ENCODE measurements at regions not wholly inside any gene's neighbourhood (a gene's known extent, or its start where the extent isn't known, plus 50 kb on each side); places are given as distances from the start of the nearest gene placed in this dataset.

DNA sequence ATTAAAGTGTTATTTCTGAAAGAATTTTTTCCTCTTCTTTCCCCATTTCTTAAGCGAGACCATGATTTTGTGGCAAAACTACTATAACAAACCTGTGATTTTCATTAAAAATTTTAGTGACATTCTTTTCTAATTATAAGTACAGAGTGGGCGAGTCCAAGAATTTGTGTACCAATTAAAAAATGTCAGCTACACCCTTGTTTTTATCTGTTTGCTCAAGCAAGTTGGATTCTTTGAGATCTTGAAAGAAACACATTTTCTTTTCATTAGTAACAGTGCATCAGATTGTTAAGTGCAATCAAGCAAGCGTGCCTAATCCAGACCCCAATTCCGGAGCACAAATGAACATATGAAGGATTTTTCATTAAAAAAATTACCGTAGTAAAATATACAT lies 338.8 kb upstream of the DDHD1 start:
- DNase-seq (ENCODE audit: low read depth) = no peak
- POLR2A ChIA-PET = interaction anchor here (0.5 to 0.9 kb wide), 2 partner anchors 462 to 826 kb away, joined by 4 read pairs; no protein-coding TSS in a partner anchor

DNA sequence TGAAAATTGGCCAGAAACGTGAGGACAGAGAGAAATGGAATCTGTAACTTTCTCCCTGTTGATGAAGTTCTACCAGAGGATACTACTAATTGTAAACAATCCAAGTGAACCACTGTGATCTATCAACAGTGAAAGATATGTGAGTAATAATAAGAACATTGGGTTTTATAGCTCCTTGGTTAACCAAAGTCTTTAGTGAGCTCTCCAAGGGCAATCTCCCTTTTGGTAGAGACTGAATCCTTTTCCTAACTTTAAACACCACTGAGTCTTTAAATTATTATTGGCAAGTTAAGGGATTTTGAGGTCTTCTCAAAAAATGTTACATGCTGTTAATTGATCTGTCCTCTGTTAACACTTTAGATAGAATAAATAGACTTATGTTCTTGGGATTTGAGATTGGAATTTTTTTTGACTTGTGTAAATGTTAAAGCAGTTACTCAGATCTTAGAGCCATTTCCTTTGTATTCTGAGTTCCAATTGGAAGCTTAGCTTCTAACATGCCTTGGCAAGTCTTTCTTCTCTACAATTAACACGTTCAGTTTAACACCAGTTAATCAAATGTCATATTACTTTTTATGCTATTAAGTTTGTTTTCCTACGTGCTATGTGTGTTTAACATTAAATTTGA lies 338.2 kb upstream of the DDHD1 start:
- TF ChIP-seq, protein P1, sequence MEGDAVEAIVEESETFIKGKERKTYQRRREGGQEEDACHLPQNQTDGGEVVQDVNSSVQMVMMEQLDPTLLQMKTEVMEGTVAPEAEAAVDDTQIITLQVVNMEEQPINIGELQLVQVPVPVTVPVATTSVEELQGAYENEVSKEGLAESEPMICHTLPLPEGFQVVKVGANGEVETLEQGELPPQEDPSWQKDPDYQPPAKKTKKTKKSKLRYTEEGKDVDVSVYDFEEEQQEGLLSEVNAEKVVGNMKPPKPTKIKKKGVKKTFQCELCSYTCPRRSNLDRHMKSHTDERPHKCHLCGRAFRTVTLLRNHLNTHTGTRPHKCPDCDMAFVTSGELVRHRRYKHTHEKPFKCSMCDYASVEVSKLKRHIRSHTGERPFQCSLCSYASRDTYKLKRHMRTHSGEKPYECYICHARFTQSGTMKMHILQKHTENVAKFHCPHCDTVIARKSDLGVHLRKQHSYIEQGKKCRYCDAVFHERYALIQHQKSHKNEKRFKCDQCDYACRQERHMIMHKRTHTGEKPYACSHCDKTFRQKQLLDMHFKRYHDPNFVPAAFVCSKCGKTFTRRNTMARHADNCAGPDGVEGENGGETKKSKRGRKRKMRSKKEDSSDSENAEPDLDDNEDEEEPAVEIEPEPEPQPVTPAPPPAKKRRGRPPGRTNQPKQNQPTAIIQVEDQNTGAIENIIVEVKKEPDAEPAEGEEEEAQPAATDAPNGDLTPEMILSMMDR (IDR thresholded peaks at IDR 0.05; ENCODE audit: insufficient read depth, low read depth, low read length) = no peak
- no peak overlapping the region for H3K4me3 ChIP-seq (ENCODE audit: low read depth, low read length)
- H3K27me3 ChIP-seq (ENCODE audit: control insufficient read depth, insufficient read depth, low read length) = no peaks in the 10 kb centered on the region
- no peaks in the 10 kb centered on the region for H3K36me3 ChIP-seq (ENCODE audit: control insufficient read depth, insufficient read depth, low read length)
- DNase-seq (ENCODE audit: low read depth) = peak; percentile 38
- ChIA-PET CTCF (interaction anchor here (0.7 kb wide), 1 partner anchor 856 kb away, joined by 3 read pairs; no protein-coding TSS in a partner anchor), POLR2A (interaction anchor here (0.5 to 0.9 kb wide), 2 partner anchors 462 to 826 kb away, joined by 4 read pairs; no protein-coding TSS in a partner anchor)

More for the DNA sequence above, 338.8 kb upstream of the DDHD1 start:
- H3K4me3 ChIP-seq (ENCODE audit: low read depth, low read length) = no peak overlapping the region
- TF ChIP-seq, protein P1 (IDR thresholded peaks at IDR 0.05; ENCODE audit: insufficient read depth, low read depth, low read length) = no peak
- H3K36me3 ChIP-seq (ENCODE audit: control insufficient read depth, insufficient read depth, low read length) = no peaks in the 10 kb centered on the region
- no peaks in the 10 kb centered on the region for H3K27me3 ChIP-seq (ENCODE audit: control insufficient read depth, insufficient read depth, low read length)
- CTCF ChIA-PET = no interaction called here

GRCh38 chr14:53478174-53478573 lies 325.1 kb upstream of the DDHD1 start:
- TF ChIP-seq, protein P1 (IDR thresholded peaks at IDR 0.05; ENCODE audit: insufficient read depth, low read depth, low read length) = no peak
- H3K27me3 ChIP-seq (ENCODE audit: control insufficient read depth, insufficient read depth, low read length) = no peaks in the 10 kb centered on the region
- CTCF ChIA-PET = no interaction called here
- no peaks in the 10 kb centered on the region for H3K36me3 ChIP-seq (ENCODE audit: control insufficient read depth, insufficient read depth, low read length)
- no peak for DNase-seq (ENCODE audit: low read depth)
- H3K4me3 ChIP-seq (ENCODE audit: low read depth, low read length) = no peak overlapping the region
- POLR2A ChIA-PET = no interaction called here

DNA sequence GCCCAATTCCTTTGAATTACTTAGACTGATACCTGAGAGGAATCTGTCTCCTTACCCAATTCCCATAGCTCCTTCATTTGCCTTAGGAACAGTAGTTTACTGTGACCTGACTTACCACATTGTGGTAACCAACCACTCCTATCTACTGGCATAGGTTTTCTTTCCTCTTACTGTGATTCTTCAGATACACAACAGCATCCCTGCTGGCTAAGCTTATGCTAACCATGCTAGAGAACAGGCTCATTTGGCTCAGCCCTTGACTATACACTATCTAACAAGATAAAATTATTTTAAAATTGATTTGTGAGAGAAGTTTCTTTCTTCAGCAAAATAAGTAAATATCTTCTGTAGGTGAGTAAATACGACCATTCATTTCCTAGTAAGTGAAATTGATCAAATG lies 320.4 kb upstream of the DDHD1 start:
- POLR2A ChIA-PET = no interaction called here
- TF ChIP-seq, protein P1 (IDR thresholded peaks at IDR 0.05; ENCODE audit: insufficient read depth, low read depth, low read length) = no peak
- DNase-seq (ENCODE audit: low read depth) = no peak
- no peaks in the 10 kb centered on the region for H3K36me3 ChIP-seq (ENCODE audit: control insufficient read depth, insufficient read depth, low read length)
- no peak overlapping the region for H3K4me3 ChIP-seq (ENCODE audit: low read depth, low read length)
- CTCF ChIA-PET = no interaction called here
- no peaks in the 10 kb centered on the region for H3K27me3 ChIP-seq (ENCODE audit: control insufficient read depth, insufficient read depth, low read length)

- TF ChIP-seq, protein P1 (IDR thresholded peaks at IDR 0.05; ENCODE audit: insufficient read depth, low read depth, low read length) = no peak
- DNase-seq (ENCODE audit: low read depth) = no peak
- H3K36me3 ChIP-seq (ENCODE audit: control insufficient read depth, insufficient read depth, low read length) = no peaks in the 10 kb centered on the region
- ChIA-PET CTCF (no interaction called here), POLR2A (no interaction called here)
- H3K27me3 ChIP-seq (ENCODE audit: control insufficient read depth, insufficient read depth, low read length) = no peaks in the 10 kb centered on the region
- H3K4me3 ChIP-seq (ENCODE audit: low read depth, low read length) = no peak overlapping the region
Observed at GRCh38 chr14:53472306-53472705, 319.2 kb upstream of the DDHD1 start.

Data from BJ (cell line).